ENCODE measurements at regions not wholly inside any gene's neighbourhood (a gene's known extent, or its start where the extent isn't known, plus 50 kb on each side); places are given as distances from the start of the nearest gene placed in this dataset.

DNA sequence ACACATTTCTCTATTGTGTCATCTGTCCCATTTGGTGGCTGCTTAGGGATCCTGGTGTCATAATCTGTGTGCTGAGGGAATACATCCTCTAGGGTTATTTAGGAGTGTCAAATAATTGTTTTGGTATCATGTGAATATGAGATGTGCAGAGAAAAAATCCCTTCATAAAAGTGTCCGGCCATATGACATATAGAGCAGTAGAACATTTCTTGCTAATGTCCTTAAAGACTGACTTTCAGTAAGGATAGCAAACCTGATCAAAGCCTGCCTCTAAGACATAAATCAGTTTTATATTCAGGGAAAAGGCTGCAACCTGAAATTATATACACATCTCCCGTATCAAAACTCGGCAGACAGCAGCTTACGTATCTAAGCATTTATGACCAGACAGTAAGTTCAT, 211.6 kb downstream of the ADAM29 start:
- no peak overlapping the region for H3K4me3 Mint-ChIP-seq
- H3K27ac Mint-ChIP-seq = no peak overlapping the region
- H3K4me1 Mint-ChIP-seq = peaks cover 3% of the 10 kb centered on the region; the same call in 1 of the 3 replicates
- no peaks in the 10 kb centered on the region for H3K36me3 Mint-ChIP-seq (ENCODE audit: low read depth)
- ATAC-seq (no peak), DNase-seq (ENCODE audit: low spot score) (no peak)
- Histone ChIP-seq H2AFZ (no peak overlapping the region), H4K20me1 (replicated peaks; ENCODE audit: insufficient read depth) (no peaks in the 10 kb centered on the region), H3F3A (replicated peaks; ENCODE audit: low read depth) (no peaks in the 10 kb centered on the region), H3K36me3 (ENCODE audit: insufficient read depth) (no peaks in the 10 kb centered on the region), H3K79me2 (replicated peaks; ENCODE audit: insufficient read depth) (no peaks in the 10 kb centered on the region), H3K27ac (ENCODE audit: low read depth) (no peak overlapping the region), H3K4me2 (no peak overlapping the region), H3K27me3 (ENCODE audit: insufficient read depth) (no peaks in the 10 kb centered on the region), H3K4me1 (ENCODE audit: insufficient read depth) (no peaks in the 10 kb centered on the region), H3K9me2 (ENCODE audit: insufficient read depth) (no peaks in the 10 kb centered on the region), H3K4me3 (no peak overlapping the region)
- no peaks in the 10 kb centered on the region for H3K9me3 Mint-ChIP-seq
- no peaks in the 10 kb centered on the region for H3K27me3 Mint-ChIP-seq (ENCODE audit: insufficient read depth, low read depth, poor library complexity)
- TF ChIP-seq, protein P1, sequence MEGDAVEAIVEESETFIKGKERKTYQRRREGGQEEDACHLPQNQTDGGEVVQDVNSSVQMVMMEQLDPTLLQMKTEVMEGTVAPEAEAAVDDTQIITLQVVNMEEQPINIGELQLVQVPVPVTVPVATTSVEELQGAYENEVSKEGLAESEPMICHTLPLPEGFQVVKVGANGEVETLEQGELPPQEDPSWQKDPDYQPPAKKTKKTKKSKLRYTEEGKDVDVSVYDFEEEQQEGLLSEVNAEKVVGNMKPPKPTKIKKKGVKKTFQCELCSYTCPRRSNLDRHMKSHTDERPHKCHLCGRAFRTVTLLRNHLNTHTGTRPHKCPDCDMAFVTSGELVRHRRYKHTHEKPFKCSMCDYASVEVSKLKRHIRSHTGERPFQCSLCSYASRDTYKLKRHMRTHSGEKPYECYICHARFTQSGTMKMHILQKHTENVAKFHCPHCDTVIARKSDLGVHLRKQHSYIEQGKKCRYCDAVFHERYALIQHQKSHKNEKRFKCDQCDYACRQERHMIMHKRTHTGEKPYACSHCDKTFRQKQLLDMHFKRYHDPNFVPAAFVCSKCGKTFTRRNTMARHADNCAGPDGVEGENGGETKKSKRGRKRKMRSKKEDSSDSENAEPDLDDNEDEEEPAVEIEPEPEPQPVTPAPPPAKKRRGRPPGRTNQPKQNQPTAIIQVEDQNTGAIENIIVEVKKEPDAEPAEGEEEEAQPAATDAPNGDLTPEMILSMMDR (conservative IDR thresholded peaks at IDR 0.05; ENCODE audit: low read depth in 2 of 2) = no peak
- TF ChIP-seq EZH2phosphoT487 (IDR thresholded peaks at IDR 0.05; ENCODE audit: unreplicated experiment) (no peak), STAT1 (IDR thresholded peaks at IDR 0.05; ENCODE audit: unreplicated experiment) (no peak), JUNB (IDR thresholded peaks at IDR 0.05; ENCODE audit: unreplicated experiment) (no peak), CREB1 (CRISPR knock-in tag; IDR thresholded peaks at IDR 0.05; ENCODE audit: low read depth) (no peak)
- TF ChIP-seq, protein P2, sequence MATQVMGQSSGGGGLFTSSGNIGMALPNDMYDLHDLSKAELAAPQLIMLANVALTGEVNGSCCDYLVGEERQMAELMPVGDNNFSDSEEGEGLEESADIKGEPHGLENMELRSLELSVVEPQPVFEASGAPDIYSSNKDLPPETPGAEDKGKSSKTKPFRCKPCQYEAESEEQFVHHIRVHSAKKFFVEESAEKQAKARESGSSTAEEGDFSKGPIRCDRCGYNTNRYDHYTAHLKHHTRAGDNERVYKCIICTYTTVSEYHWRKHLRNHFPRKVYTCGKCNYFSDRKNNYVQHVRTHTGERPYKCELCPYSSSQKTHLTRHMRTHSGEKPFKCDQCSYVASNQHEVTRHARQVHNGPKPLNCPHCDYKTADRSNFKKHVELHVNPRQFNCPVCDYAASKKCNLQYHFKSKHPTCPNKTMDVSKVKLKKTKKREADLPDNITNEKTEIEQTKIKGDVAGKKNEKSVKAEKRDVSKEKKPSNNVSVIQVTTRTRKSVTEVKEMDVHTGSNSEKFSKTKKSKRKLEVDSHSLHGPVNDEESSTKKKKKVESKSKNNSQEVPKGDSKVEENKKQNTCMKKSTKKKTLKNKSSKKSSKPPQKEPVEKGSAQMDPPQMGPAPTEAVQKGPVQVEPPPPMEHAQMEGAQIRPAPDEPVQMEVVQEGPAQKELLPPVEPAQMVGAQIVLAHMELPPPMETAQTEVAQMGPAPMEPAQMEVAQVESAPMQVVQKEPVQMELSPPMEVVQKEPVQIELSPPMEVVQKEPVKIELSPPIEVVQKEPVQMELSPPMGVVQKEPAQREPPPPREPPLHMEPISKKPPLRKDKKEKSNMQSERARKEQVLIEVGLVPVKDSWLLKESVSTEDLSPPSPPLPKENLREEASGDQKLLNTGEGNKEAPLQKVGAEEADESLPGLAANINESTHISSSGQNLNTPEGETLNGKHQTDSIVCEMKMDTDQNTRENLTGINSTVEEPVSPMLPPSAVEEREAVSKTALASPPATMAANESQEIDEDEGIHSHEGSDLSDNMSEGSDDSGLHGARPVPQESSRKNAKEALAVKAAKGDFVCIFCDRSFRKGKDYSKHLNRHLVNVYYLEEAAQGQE (IDR thresholded peaks at IDR 0.05; ENCODE audit: unreplicated experiment) = no peak
- TF ChIP-seq, protein P3, sequence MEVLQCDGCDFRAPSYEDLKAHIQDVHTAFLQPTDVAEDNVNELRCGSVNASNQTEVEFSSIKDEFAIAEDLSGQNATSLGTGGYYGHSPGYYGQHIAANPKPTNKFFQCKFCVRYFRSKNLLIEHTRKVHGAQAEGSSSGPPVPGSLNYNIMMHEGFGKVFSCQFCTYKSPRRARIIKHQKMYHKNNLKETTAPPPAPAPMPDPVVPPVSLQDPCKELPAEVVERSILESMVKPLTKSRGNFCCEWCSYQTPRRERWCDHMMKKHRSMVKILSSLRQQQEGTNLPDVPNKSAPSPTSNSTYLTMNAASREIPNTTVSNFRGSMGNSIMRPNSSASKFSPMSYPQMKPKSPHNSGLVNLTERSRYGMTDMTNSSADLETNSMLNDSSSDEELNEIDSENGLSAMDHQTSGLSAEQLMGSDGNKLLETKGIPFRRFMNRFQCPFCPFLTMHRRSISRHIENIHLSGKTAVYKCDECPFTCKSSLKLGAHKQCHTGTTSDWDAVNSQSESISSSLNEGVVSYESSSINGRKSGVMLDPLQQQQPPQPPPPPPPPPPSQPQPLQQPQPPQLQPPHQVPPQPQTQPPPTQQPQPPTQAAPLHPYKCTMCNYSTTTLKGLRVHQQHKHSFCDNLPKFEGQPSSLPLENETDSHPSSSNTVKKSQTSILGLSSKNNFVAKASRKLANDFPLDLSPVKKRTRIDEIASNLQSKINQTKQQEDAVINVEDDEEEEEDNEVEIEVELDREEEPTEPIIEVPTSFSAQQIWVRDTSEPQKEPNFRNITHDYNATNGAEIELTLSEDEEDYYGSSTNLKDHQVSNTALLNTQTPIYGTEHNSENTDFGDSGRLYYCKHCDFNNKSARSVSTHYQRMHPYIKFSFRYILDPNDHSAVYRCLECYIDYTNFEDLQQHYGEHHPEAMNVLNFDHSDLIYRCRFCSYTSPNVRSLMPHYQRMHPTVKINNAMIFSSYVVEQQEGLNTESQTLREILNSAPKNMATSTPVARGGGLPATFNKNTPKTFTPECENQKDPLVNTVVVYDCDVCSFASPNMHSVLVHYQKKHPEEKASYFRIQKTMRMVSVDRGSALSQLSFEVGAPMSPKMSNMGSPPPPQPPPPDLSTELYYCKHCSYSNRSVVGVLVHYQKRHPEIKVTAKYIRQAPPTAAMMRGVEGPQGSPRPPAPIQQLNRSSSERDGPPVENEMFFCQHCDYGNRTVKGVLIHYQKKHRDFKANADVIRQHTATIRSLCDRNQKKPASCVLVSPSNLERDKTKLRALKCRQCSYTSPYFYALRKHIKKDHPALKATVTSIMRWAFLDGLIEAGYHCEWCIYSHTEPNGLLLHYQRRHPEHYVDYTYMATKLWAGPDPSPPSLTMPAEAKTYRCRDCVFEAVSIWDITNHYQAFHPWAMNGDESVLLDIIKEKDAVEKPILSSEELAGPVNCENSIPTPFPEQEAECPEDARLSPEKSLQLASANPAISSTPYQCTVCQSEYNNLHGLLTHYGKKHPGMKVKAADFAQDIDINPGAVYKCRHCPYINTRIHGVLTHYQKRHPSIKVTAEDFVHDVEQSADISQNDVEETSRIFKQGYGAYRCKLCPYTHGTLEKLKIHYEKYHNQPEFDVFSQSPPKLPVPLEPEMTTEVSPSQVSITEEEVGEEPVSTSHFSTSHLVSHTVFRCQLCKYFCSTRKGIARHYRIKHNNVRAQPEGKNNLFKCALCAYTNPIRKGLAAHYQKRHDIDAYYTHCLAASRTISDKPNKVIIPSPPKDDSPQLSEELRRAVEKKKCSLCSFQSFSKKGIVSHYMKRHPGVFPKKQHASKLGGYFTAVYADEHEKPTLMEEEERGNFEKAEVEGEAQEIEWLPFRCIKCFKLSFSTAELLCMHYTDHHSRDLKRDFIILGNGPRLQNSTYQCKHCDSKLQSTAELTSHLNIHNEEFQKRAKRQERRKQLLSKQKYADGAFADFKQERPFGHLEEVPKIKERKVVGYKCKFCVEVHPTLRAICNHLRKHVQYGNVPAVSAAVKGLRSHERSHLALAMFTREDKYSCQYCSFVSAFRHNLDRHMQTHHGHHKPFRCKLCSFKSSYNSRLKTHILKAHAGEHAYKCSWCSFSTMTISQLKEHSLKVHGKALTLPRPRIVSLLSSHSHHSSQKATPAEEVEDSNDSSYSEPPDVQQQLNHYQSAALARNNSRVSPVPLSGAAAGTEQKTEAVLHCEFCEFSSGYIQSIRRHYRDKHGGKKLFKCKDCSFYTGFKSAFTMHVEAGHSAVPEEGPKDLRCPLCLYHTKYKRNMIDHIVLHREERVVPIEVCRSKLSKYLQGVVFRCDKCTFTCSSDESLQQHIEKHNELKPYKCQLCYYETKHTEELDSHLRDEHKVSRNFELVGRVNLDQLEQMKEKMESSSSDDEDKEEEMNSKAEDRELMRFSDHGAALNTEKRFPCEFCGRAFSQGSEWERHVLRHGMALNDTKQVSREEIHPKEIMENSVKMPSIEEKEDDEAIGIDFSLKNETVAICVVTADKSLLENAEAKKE (CRISPR knock-in tag; IDR thresholded peaks at IDR 0.05) = no peak

Measured in GM23338 (cell line).